GM12878 (cell line): ENCODE measurements at regions not wholly inside any gene's neighbourhood (a gene's known extent, or its start where the extent isn't known, plus 50 kb on each side); places are given as distances from the start of the nearest gene placed in this dataset.

Experiments
- ATAC-seq: fragments of 200-7000 bp; cut with Tn5 transposase; 3 replicates; pipeline ENCODE4 v1.9.1; 2020; ENCODE audit warnings: mild to moderate bottlenecking, moderate library complexity
- BruUV-seq: library from RNA; stranded (reverse); fragments of 400-500 nt; replicated peaks from 2 replicates; lab custom pipeline; 2021; lab: Mats Ljungman, UMichigan
- CTCF ChIA-PET: fragments of 300-600 bp; sonication (Branson Sonifier 250); formaldehyde crosslinking; extraction: SDS; loops from one replicate; lab custom pipeline; 2021; ENCODE audit warnings: inconsistent platforms; lab: Yijun Ruan, JAX
- POLR2A ChIA-PET: fragments of 350-600 bp; formaldehyde crosslinking; extraction: SDS; loops from one replicate; lab custom pipeline; 2021; ENCODE audit warnings: inconsistent platforms; lab: Charles Lee
- RAD21 ChIA-PET: fragments of 300-600 bp; sonication (Branson Sonifier 250); formaldehyde crosslinking; loops from one replicate; lab custom pipeline; 2023; ENCODE audit warnings: antibody characterized with exemption; ENCODE audit not compliant: unreplicated experiment; lab: Charles Lee
- SMC1A ChIA-PET: fragments of 300-600 bp; sonication (Branson Sonifier 250); formaldehyde crosslinking; loops from one replicate; lab custom pipeline; 2023; ENCODE audit not compliant: unreplicated experiment, uncharacterized antibody; lab: Charles Lee
- DNase-seq: peaks from one replicate; pipeline ENCODE4 v3.0.0-alpha.2; 2011; ENCODE audit warnings: low read depth, low spot score
- FAIRE-seq: peaks from 3 replicates; lab custom pipeline; 2011; peaks lifted over from hg19 to GRCh38; lab: Jason Lieb, UNC
- H2AFZ ChIP-seq: 2 replicates; pipeline ENCODE4 v1.6.0; 2011; ENCODE audit warnings: low read depth, low read length, control low read depth; ENCODE audit not compliant: control insufficient read depth
- H3K27ac ChIP-seq: 2 replicates; pipeline ENCODE4 v1.5.1; 2011; ENCODE audit warnings: control low read depth; ENCODE audit not compliant: control insufficient read depth, insufficient read depth
- H3K27me3 ChIP-seq, 2 experiments: replicated peaks in 1 of 2; 2 replicates each; pipeline versions ENCODE4 v1.6.0 to v1.6.1; 2011; ENCODE audit warnings: low read length in 1 of 2; ENCODE audit not compliant: control insufficient read depth in 2 of 2, insufficient read depth in 2 of 2
- H3K36me3 ChIP-seq, 2 experiments: 2 replicates each; pipeline ENCODE4 v1.5.1; 2011; ENCODE audit warnings: low read length in 1 of 2; ENCODE audit not compliant: control insufficient read depth in 2 of 2, insufficient read depth in 2 of 2
- H3K4me1 ChIP-seq: 2 replicates; pipeline ENCODE4 v1.6.1; 2011; ENCODE audit warnings: mild to moderate bottlenecking, low read length, moderate library complexity, mixed read lengths; ENCODE audit not compliant: control insufficient read depth, insufficient read depth
- H3K4me2 ChIP-seq: 2 replicates; pipeline ENCODE4 v1.6.0; 2011; ENCODE audit warnings: control low read depth; ENCODE audit not compliant: control insufficient read depth, insufficient read depth
- H3K4me3 ChIP-seq: fragments of 200-600 bp; sonication (generic); 2 replicates; pipeline ENCODE4 v1.5.1; 2016
- H3K79me2 ChIP-seq: 2 replicates; pipeline ENCODE4 v1.6.0; 2011; ENCODE audit warnings: low read length; ENCODE audit not compliant: control insufficient read depth, insufficient read depth
- H3K9ac ChIP-seq: 2 replicates; pipeline ENCODE4 v1.8.0; 2011; ENCODE audit warnings: low read length, control low read depth, mixed read lengths; ENCODE audit not compliant: control insufficient read depth, insufficient read depth
- H3K9me3 ChIP-seq: replicated peaks from 3 replicates; pipeline ENCODE4 v1.5.1; 2011; ENCODE audit warnings: mild to moderate bottlenecking, low read length; ENCODE audit not compliant: control insufficient read depth, insufficient read depth
- H4K20me1 ChIP-seq: 2 replicates; pipeline ENCODE4 v1.6.0; 2011; ENCODE audit not compliant: control insufficient read depth, insufficient read depth
- BCL11A ChIP-seq: IDR thresholded peaks from 2 replicates; pipeline ENCODE4 v1.6.1; 2011; ENCODE audit warnings: low read depth, low read length
- BCL3 ChIP-seq: IDR thresholded peaks from 2 replicates; pipeline ENCODE4 v1.6.1; 2011; ENCODE audit warnings: borderline replicate concordance, low read depth, mild to moderate bottlenecking, moderate library complexity, low read length; ENCODE audit not compliant: insufficient read depth, poor library complexity, severe bottlenecking
- BRCA1 ChIP-seq: IDR thresholded peaks from 2 replicates; pipeline ENCODE4 v1.6.1; 2011; ENCODE audit warnings: low read depth, low read length, improper control_type of control experiment
- CEBPB ChIP-seq, 2 experiments: fragments of 150-350 bp in 1 of 2; IDR thresholded peaks; 2 replicates each; pipeline ENCODE4 v1.6.1; 2012 to 2014; ENCODE audit warnings: low read depth in 2 of 2, low read length in 2 of 2, borderline replicate concordance in 1 of 2, inconsistent platforms in 1 of 2
- CHD4 ChIP-seq: fragments of 200-600 bp; sonication (generic); IDR thresholded peaks from 2 replicates; pipeline ENCODE4 v1.6.1; 2016; ENCODE audit warnings: mild to moderate bottlenecking
- ESRRA ChIP-seq: IDR thresholded peaks from 2 replicates; pipeline ENCODE4 v1.6.1; 2012; ENCODE audit warnings: mild to moderate bottlenecking, low read length, improper control_type of control experiment
- NFIC ChIP-seq: IDR thresholded peaks from 2 replicates; pipeline ENCODE4 v1.6.1; 2012; ENCODE audit warnings: low read depth, mild to moderate bottlenecking, inconsistent platforms, low read length, moderate library complexity
- NR2C2 ChIP-seq: IDR thresholded peaks from 2 replicates; pipeline ENCODE4 v1.6.1; 2011; ENCODE audit warnings: borderline replicate concordance, low read depth; ENCODE audit not compliant: control insufficient read depth, insufficient read length
- PML ChIP-seq: IDR thresholded peaks from 2 replicates; pipeline ENCODE4 v1.6.1; 2012; ENCODE audit warnings: low read length, inconsistent platforms
- POLR2AphosphoS2 ChIP-seq: IDR thresholded peaks from 2 replicates; pipeline ENCODE4 v1.6.1; 2011; ENCODE audit warnings: low read depth, mild to moderate bottlenecking, low read length, improper control_type of control experiment, moderate library complexity
- RB1 ChIP-seq: fragments of 450-650 bp; formaldehyde crosslinking; IDR thresholded peaks from 2 replicates; pipeline ENCODE4 v1.6.1; 2017; ENCODE audit warnings: mild to moderate bottlenecking, borderline replicate concordance
- RBBP5 ChIP-seq: fragments of 200-600 bp; sonication (generic); conservative IDR thresholded peaks from 2 replicates; pipeline ENCODE4 v1.6.1; 2016
- SMC3 ChIP-seq: IDR thresholded peaks from 2 replicates; pipeline ENCODE4 v1.6.1; 2011; ENCODE audit warnings: low read length, improper control_type of control experiment, borderline replicate concordance
- SREBF2 ChIP-seq: IDR thresholded peaks from 2 replicates; pipeline ENCODE4 v1.6.1; 2012; ENCODE audit warnings: mild to moderate bottlenecking, low read length
- SRF ChIP-seq, 2 experiments: IDR thresholded peaks; 2 replicates each; pipeline ENCODE4 v1.6.1; 2011; ENCODE audit warnings: low read depth in 2 of 2, low read length in 2 of 2, mild to moderate bottlenecking in 1 of 2, moderate library complexity in 1 of 2
- TARDBP ChIP-seq: IDR thresholded peaks from 2 replicates; pipeline ENCODE4 v1.6.1; 2016; ENCODE audit warnings: borderline replicate concordance
- TCF3 ChIP-seq: IDR thresholded peaks from 2 replicates; pipeline ENCODE4 v1.6.1; 2012; ENCODE audit warnings: low read depth, mild to moderate bottlenecking, low read length, borderline replicate concordance; ENCODE audit not compliant: insufficient read depth
- ZBTB4 ChIP-seq: fragments of 450-650 bp; formaldehyde crosslinking; IDR thresholded peaks from 2 replicates; pipeline ENCODE4 v1.4.0; 2022; ENCODE audit warnings: mild to moderate bottlenecking, moderate library complexity
- ZNF274 ChIP-seq: IDR thresholded peaks from one replicate; pipeline ENCODE4 v1.8.0; 2011; ENCODE audit not compliant: insufficient read length, insufficient read depth
- ZSCAN29 ChIP-seq: fragments of 450-650 bp; IDR thresholded peaks from 2 replicates; pipeline ENCODE4 v1.6.1; 2017; ENCODE audit warnings: mild to moderate bottlenecking, moderate library complexity
- in situ Hi-C: fragments of 300-500 bp; cut with MboI; formaldehyde crosslinking; loops from 9 replicates; pipeline ENCODE4 v1.14.3; 2018; ENCODE audit warnings: mixed read lengths
- intact Hi-C: fragments of 100-400 bp; cut with micrococcal nuclease; formaldehyde crosslinking; loops from one replicate; pipeline ENCODE4 v1.14.2; 2022; ENCODE audit not compliant: unreplicated experiment

- no peaks in the 10 kb centered on the region for H4K20me1 ChIP-seq
- in situ Hi-C loops: no loop called here
- no peaks in the 10 kb centered on the region for H3K4me1 ChIP-seq
- ATAC-seq: no peak
- no peaks in the 10 kb centered on the region for H3K36me3 ChIP-seq
- ChIA-PET CTCF (no interaction called here), RAD21 (no interaction called here), SMC1A (no interaction called here), POLR2A (no interaction called here)
- DNase-seq: no peak
- H3K4me3 ChIP-seq: no peak overlapping the region
- H2AFZ ChIP-seq: no peak overlapping the region
- no peaks in the 10 kb centered on the region for H3K79me2 ChIP-seq
- no peak for FAIRE-seq
- intact Hi-C loops: no loop called here
- no peak overlapping the region for H3K27ac ChIP-seq
- no TSS peak for BruUV-seq
- no peak overlapping the region for H3K9ac ChIP-seq
- no peak overlapping the region for H3K4me2 ChIP-seq
- no peaks in the 10 kb centered on the region for H3K9me3 ChIP-seq
- no peaks in the 10 kb centered on the region for H3K27me3 ChIP-seq
- TF ChIP-seq TCF3: no peak
- no peak for TF ChIP-seq ZSCAN29
- TF ChIP-seq CEBPB (IDR thresholded peaks at IDR 0.05; ENCODE audit: borderline replicate concordance in 1 of 2, low read depth in 2 of 2, low read length in 2 of 2): no peak
- no peak for TF ChIP-seq SREBF2
- TF ChIP-seq NFIC: no peak
- no peak for TF ChIP-seq BCL11A
- TF ChIP-seq CHD4: no peak
- no peak for TF ChIP-seq SMC3
- no peak for TF ChIP-seq RB1
- TF ChIP-seq TARDBP: no peak
- no peak for TF ChIP-seq BCL3
- TF ChIP-seq ZBTB4 (CRISPR knock-in tag): no peak
- no peak for TF ChIP-seq ESRRA
- TF ChIP-seq BRCA1: no peak
- no peak for TF ChIP-seq RBBP5
- TF ChIP-seq ZNF274: no peak
- TF ChIP-seq POLR2AphosphoS2: no peak
- no peak for TF ChIP-seq NR2C2
- no peak for TF ChIP-seq SRF (IDR thresholded peaks at IDR 0.05; ENCODE audit: low read depth in 2 of 2, low read length in 2 of 2)
- TF ChIP-seq PML: no peak
Measured at GRCh38 chr18:67425672-67426071, 90.8 kb downstream of the DSEL start.
